Limb (tissue), 2 donors: ENCODE measurements at regions not wholly inside any gene's neighbourhood (a gene's known extent, or its start where the extent isn't known, plus 50 kb on each side); places are given as distances from the start of the nearest gene placed in this dataset.

ENCODE experiments used
- DNase-seq, 2 donors: peaks; one replicate each; pipeline ENCODE4 v3.0.0-alpha.2; 2016; ENCODE audit errors: extremely low spot score in 2 of 2

GRCh38 chr7:119392-120163 lies 72.8 kb upstream of the FAM20C start:
- DNase-seq = peak; percentile 32 to 62

- no peak for DNase-seq
These were observed 72.0 kb upstream of the FAM20C start for GRCh38 chr7:120164-120991.

- DNase-seq = peak in 1 of 2 donors; percentile 24
These were observed 71.2 kb upstream of the FAM20C start for GRCh38 chr7:121002-121785.

GRCh38 chr7:123237-123636 lies 69.1 kb upstream of the FAM20C start:
- DNase-seq = no peak

GRCh38 chr7:124130-124949 lies 68.0 kb upstream of the FAM20C start:
- no peak for DNase-seq

GRCh38 chr7:125061-125475 lies 67.3 kb upstream of the FAM20C start:
- DNase-seq = no peak

GRCh38 chr7:125661-126060 lies 66.7 kb upstream of the FAM20C start:
- DNase-seq = no peak

GRCh38 chr7:126368-126767 lies 66.0 kb upstream of the FAM20C start:
- no peak for DNase-seq

GRCh38 chr7:127064-127598 lies 65.2 kb upstream of the FAM20C start:
- DNase-seq = no peak

- no peak for DNase-seq
These were observed 63.9 kb upstream of the FAM20C start for GRCh38 chr7:128171-129080.

GRCh38 chr7:129366-130221 lies 62.8 kb upstream of the FAM20C start:
- no peak for DNase-seq

GRCh38 chr7:130222-130572 lies 62.2 kb upstream of the FAM20C start:
- DNase-seq = no peak

GRCh38 chr7:130875-131780 lies 61.2 kb upstream of the FAM20C start:
- DNase-seq = no peak

GRCh38 chr7:131781-132482 lies 60.4 kb upstream of the FAM20C start:
- DNase-seq = peak; percentile 67 to 71

- DNase-seq = no peak
These were observed 59.5 kb upstream of the FAM20C start for GRCh38 chr7:132899-133298.

- no peak for DNase-seq
These were observed 58.9 kb upstream of the FAM20C start for GRCh38 chr7:133470-133869.

GRCh38 chr7:134029-134428 lies 58.3 kb upstream of the FAM20C start:
- DNase-seq = peak in 1 of 2 donors; percentile 21
